WTC11 (cell line): ENCODE measurements at regions not wholly inside any gene's neighbourhood (a gene's known extent, or its start where the extent isn't known, plus 50 kb on each side); places are given as distances from the start of the nearest gene placed in this dataset.

Experiments used
- ATF1 ChIP-seq: sonication (generic); formaldehyde crosslinking; IDR thresholded peaks from 2 replicates; pipeline ENCODE4 v1.8.1; 2023; ENCODE audit warnings: mild to moderate bottlenecking, moderate library complexity, missing genetic modification reagents
- ELF4 ChIP-seq: sonication (generic); formaldehyde crosslinking; IDR thresholded peaks from 2 replicates; pipeline ENCODE4 v1.8.1; 2022; ENCODE audit warnings: low read depth, mild to moderate bottlenecking, moderate library complexity, missing genetic modification reagents
- NFYB ChIP-seq: sonication (generic); formaldehyde crosslinking; conservative IDR thresholded peaks from 2 replicates; pipeline ENCODE4 v1.8.0; 2022; ENCODE audit warnings: low read depth, missing genetic modification reagents
- TF ChIP-seq, protein P1 (sequence below): fragments of 200-600 bp; IDR thresholded peaks from 2 replicates; pipeline ENCODE4 v1.8.0; 2022; ENCODE audit warnings: antibody characterized with exemption
- TF ChIP-seq, protein P2 (sequence below): sonication (generic); formaldehyde crosslinking; IDR thresholded peaks from 2 replicates; pipeline ENCODE4 v1.8.0; 2022; ENCODE audit warnings: missing genetic modification reagents
- TF ChIP-seq, protein P3 (sequence below): sonication (generic); formaldehyde crosslinking; IDR thresholded peaks from 2 replicates; pipeline ENCODE4 v1.8.0; 2022; ENCODE audit warnings: mild to moderate bottlenecking, missing genetic modification reagents
- TF ChIP-seq, protein P4 (sequence below): sonication (generic); formaldehyde crosslinking; IDR thresholded peaks from 2 replicates; pipeline ENCODE4 v1.8.0; 2023; ENCODE audit warnings: missing genetic modification reagents, mild to moderate bottlenecking, borderline replicate concordance

DNA sequence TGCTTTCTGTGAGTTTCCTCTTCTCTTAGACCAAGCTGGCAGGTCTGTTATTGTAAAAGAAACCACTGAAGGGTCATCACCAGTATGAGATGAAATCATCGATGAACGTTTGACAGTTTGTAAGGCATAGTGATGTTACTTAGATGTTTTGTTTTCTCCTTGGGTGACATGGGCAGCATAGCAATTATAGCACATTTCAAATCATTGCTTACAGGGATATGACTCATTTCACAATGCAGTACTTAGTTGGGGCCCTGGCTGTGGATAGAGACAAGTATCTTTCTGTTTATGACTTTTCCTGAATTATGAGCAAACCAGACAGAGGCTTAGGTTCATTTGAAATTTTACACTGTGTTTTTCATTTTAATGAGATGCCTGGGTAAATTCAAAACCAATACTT, 313.0 kb downstream of the RWDD3 start:
- TF ChIP-seq NFYB (no peak), ATF1 (no peak), ELF4 (CRISPR knock-in tag) (no peak)
- TF ChIP-seq, protein P1, sequence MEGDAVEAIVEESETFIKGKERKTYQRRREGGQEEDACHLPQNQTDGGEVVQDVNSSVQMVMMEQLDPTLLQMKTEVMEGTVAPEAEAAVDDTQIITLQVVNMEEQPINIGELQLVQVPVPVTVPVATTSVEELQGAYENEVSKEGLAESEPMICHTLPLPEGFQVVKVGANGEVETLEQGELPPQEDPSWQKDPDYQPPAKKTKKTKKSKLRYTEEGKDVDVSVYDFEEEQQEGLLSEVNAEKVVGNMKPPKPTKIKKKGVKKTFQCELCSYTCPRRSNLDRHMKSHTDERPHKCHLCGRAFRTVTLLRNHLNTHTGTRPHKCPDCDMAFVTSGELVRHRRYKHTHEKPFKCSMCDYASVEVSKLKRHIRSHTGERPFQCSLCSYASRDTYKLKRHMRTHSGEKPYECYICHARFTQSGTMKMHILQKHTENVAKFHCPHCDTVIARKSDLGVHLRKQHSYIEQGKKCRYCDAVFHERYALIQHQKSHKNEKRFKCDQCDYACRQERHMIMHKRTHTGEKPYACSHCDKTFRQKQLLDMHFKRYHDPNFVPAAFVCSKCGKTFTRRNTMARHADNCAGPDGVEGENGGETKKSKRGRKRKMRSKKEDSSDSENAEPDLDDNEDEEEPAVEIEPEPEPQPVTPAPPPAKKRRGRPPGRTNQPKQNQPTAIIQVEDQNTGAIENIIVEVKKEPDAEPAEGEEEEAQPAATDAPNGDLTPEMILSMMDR: no peak
- TF ChIP-seq, protein P2, sequence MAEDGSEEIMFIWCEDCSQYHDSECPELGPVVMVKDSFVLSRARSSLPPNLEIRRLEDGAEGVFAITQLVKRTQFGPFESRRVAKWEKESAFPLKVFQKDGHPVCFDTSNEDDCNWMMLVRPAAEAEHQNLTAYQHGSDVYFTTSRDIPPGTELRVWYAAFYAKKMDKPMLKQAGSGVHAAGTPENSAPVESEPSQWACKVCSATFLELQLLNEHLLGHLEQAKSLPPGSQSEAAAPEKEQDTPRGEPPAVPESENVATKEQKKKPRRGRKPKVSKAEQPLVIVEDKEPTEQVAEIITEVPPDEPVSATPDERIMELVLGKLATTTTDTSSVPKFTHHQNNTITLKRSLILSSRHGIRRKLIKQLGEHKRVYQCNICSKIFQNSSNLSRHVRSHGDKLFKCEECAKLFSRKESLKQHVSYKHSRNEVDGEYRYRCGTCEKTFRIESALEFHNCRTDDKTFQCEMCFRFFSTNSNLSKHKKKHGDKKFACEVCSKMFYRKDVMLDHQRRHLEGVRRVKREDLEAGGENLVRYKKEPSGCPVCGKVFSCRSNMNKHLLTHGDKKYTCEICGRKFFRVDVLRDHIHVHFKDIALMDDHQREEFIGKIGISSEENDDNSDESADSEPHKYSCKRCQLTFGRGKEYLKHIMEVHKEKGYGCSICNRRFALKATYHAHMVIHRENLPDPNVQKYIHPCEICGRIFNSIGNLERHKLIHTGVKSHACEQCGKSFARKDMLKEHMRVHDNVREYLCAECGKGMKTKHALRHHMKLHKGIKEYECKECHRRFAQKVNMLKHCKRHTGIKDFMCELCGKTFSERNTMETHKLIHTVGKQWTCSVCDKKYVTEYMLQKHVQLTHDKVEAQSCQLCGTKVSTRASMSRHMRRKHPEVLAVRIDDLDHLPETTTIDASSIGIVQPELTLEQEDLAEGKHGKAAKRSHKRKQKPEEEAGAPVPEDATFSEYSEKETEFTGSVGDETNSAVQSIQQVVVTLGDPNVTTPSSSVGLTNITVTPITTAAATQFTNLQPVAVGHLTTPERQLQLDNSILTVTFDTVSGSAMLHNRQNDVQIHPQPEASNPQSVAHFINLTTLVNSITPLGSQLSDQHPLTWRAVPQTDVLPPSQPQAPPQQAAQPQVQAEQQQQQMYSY (CRISPR knock-in tag): no peak
- TF ChIP-seq, protein P3, sequence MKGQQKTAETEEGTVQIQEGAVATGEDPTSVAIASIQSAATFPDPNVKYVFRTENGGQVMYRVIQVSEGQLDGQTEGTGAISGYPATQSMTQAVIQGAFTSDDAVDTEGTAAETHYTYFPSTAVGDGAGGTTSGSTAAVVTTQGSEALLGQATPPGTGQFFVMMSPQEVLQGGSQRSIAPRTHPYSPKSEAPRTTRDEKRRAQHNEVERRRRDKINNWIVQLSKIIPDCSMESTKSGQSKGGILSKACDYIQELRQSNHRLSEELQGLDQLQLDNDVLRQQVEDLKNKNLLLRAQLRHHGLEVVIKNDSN (CRISPR knock-in tag): no peak
- TF ChIP-seq, protein P4, sequence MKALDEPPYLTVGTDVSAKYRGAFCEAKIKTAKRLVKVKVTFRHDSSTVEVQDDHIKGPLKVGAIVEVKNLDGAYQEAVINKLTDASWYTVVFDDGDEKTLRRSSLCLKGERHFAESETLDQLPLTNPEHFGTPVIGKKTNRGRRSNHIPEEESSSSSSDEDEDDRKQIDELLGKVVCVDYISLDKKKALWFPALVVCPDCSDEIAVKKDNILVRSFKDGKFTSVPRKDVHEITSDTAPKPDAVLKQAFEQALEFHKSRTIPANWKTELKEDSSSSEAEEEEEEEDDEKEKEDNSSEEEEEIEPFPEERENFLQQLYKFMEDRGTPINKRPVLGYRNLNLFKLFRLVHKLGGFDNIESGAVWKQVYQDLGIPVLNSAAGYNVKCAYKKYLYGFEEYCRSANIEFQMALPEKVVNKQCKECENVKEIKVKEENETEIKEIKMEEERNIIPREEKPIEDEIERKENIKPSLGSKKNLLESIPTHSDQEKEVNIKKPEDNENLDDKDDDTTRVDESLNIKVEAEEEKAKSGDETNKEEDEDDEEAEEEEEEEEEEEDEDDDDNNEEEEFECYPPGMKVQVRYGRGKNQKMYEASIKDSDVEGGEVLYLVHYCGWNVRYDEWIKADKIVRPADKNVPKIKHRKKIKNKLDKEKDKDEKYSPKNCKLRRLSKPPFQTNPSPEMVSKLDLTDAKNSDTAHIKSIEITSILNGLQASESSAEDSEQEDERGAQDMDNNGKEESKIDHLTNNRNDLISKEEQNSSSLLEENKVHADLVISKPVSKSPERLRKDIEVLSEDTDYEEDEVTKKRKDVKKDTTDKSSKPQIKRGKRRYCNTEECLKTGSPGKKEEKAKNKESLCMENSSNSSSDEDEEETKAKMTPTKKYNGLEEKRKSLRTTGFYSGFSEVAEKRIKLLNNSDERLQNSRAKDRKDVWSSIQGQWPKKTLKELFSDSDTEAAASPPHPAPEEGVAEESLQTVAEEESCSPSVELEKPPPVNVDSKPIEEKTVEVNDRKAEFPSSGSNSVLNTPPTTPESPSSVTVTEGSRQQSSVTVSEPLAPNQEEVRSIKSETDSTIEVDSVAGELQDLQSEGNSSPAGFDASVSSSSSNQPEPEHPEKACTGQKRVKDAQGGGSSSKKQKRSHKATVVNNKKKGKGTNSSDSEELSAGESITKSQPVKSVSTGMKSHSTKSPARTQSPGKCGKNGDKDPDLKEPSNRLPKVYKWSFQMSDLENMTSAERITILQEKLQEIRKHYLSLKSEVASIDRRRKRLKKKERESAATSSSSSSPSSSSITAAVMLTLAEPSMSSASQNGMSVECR (CRISPR knock-in tag): no peak
